Spinal cord (tissue), 9 donors: ENCODE measurements at regions not wholly inside any gene's neighbourhood (a gene's known extent, or its start where the extent isn't known, plus 50 kb on each side); places are given as distances from the start of the nearest gene placed in this dataset.

Experiments used
- DNase-seq, 6 donors: peaks; one replicate each; pipeline versions ENCODE4 v3.0.0 to v3.0.0-alpha.2; 2013 to 2015; ENCODE audit warnings: low spot score in 6 of 6, low read depth in 4 of 6
- H3K27ac ChIP-seq: one replicate; pipeline ENCODE4 v1.5.1; 2013; ENCODE audit warnings: low read depth, low read length, control low read depth
- H3K27me3 ChIP-seq: one replicate; pipeline ENCODE4 v1.6.1; 2013; ENCODE audit warnings: low read length; ENCODE audit not compliant: control insufficient read depth, insufficient read depth
- H3K36me3 ChIP-seq: one replicate; pipeline ENCODE4 v1.6.1; 2013; ENCODE audit warnings: low read length; ENCODE audit not compliant: control insufficient read depth, insufficient read depth
- H3K4me1 ChIP-seq: one replicate; pipeline ENCODE4 v1.6.1; 2013; ENCODE audit warnings: low read length; ENCODE audit not compliant: control insufficient read depth, insufficient read depth
- H3K4me3 ChIP-seq: one replicate; pipeline ENCODE4 v1.5.1; 2013; ENCODE audit warnings: low read depth, low read length, control low read depth
- H3K9me3 ChIP-seq: one replicate; pipeline ENCODE4 v1.6.1; 2013; ENCODE audit warnings: low read length; ENCODE audit not compliant: control insufficient read depth, insufficient read depth
- WGBS: methylation state at CpG from one replicate; pipeline ENCODE4 v1.1.5; 2013; ENCODE audit warnings: missing lambda C conversion rate; ENCODE audit not compliant: insufficient coverage; 5-methylcytosine and 5-hydroxymethylcytosine counted together
- donor health status: healthy.

DNA sequence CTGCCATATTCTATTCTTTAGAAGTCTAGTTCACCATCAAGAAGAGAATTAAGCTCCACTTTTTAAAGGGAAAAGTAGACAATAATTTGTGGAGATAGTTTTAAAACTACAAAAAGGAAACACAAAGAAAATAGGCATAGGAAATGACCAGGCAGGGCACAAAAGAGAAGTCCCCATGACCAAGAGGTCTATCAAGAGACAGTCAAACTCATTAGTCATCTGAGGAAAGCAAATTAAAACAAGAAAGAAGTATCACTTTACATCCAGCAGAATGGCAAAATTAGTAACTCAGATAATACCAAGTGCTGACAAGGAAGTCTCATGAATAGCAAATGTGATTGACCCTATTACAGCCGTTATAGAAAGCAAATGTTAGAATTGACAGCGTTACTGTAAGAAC is 243.7 kb upstream of the SNX7 start:
- WGBS, result no CpG with 5 or more reads among the region's 2 CpGs
- H3K36me3 ChIP-seq, result no peaks in the 10 kb centered on the region
- no peak for DNase-seq

DNA sequence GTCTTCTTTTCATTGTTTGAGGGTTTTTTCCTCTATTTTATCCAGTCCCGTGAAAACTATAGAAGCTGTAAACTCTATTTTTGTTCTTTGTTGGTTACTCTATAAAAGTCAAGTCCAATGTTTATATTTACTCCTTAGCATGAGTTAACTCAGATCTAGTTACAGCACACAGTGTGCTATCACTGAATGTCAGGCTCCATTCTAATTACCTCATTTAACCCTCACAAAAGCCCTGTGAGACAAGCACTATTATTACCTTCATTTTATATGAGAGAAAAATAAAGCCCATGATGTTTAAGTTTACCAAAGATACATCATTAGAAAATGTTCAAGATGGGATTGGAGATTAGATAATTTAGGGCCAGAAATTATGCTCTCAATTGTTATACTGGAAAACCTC is 251.4 kb upstream of the SNX7 start:
- WGBS, result no CpG with 5 or more reads among the region's 1 CpG
- no peaks in the 10 kb centered on the region for H3K36me3 ChIP-seq

More for the DNA sequence above, 243.7 kb upstream of the SNX7 start:
- no peaks in the 10 kb centered on the region for H3K4me1 ChIP-seq
- no peaks in the 10 kb centered on the region for H3K9me3 ChIP-seq
- H3K27ac ChIP-seq, result no peak overlapping the region
- no peaks in the 10 kb centered on the region for H3K27me3 ChIP-seq
- H3K4me3 ChIP-seq, result no peak overlapping the region

DNA sequence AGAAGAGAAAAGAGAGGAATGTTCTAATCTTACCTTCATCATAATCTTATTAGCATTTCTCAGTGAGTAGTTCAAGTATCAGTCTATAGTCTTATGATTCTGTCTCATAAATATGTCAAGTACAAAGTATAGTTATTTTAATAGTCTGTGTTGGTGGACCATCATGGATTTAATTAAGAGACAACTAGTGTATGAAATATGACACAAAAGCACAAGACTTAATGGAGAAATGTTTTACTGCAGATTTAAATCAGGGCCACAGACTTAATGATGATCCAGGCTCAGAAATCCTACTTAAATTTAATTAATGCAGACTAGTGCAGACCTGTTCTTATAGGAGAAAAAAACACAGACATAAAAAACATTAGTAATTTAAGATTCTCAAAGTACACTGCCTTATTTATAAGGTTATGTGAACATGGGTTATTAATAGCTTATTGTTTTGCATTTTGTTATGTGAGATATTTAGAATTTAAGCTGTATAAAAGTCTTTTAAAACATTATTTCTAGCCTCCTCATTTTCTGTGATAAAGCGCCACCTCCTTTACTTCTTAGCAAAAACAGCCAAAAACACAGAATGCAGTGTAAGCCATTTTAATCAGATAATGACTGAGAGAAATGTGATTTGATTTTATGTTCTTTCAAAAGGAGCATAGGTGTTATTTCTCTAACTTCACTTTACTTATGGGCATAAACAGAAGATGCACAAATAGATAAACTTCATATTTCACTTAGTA is 255.0 kb upstream of the SNX7 start:
- DNase-seq, result peak in 1 of 6 donors; percentile 34
- Histone ChIP-seq H3K27me3 (no peaks in the 10 kb centered on the region), H3K4me1 (no peaks in the 10 kb centered on the region), H3K27ac (no peak overlapping the region), H3K36me3 (no peaks in the 10 kb centered on the region), H3K9me3 (no peaks in the 10 kb centered on the region), H3K4me3 (no peak overlapping the region)
- no CpG with 5 or more reads among the region's 1 CpG for WGBS

More for the DNA sequence above, 251.4 kb upstream of the SNX7 start:
- Histone ChIP-seq H3K4me3 (no peak overlapping the region), H3K4me1 (no peaks in the 10 kb centered on the region), H3K27ac (no peak overlapping the region), H3K9me3 (no peaks in the 10 kb centered on the region), H3K27me3 (no peaks in the 10 kb centered on the region)
- DNase-seq, result no peak

DNA sequence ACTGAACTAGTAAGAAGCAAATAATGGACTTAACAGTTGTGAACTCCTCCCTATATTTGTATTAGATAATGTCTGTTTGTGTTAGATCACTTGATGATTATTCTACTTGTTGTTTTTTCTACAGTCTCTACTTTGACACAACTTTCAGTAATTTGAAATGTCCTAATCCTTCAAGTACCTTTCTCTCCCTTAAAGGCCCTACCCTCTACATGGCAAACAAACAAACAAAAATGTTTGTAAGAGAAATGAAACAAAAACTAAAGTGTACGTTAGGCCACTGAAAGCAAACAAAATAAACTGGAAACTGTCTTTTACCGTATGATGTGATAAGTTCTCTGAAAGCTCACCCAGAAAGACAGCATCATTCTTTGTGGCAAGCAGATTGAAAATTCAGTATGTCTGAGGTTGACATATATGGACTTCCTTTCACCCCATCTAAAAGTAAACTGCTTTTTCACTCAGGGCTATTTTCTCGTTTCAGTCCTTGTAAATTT is 255.9 kb upstream of the SNX7 start:
- Histone ChIP-seq H3K36me3 (no peaks in the 10 kb centered on the region), H3K27ac (peak overlapping the region; percentile 63), H3K9me3 (no peaks in the 10 kb centered on the region), H3K27me3 (no peaks in the 10 kb centered on the region), H3K4me1 (no peaks in the 10 kb centered on the region), H3K4me3 (no peak overlapping the region)
- DNase-seq, result no peak
- no CpG with 5 or more reads among the region's 3 CpGs for WGBS

DNA sequence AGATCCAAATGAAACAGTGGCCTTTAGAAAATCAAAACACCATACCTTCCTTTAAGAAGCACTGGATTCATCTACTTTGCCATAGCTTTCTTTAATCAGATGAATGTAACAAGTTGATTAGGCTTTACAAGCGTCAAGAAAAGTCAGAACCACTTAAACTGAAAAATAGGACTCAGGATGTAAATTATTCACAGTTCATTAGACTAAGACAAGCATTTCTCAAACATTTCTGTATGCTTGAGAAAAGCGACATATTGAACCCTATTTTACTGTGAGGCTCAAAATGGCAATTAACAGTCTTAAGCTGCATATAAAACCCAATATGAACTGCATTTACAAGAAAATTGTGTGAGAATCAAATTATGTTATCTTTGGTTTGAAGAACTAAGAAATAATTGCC is 256.7 kb upstream of the SNX7 start:
- DNase-seq, result peak in 1 of 6 donors; percentile 61
- Histone ChIP-seq H3K27ac (peak overlapping the region; percentile 63), H3K36me3 (no peaks in the 10 kb centered on the region), H3K27me3 (no peaks in the 10 kb centered on the region), H3K9me3 (no peaks in the 10 kb centered on the region), H3K4me3 (no peak overlapping the region), H3K4me1 (no peaks in the 10 kb centered on the region)
- no CpG with 5 or more reads among the region's 2 CpGs for WGBS

DNA sequence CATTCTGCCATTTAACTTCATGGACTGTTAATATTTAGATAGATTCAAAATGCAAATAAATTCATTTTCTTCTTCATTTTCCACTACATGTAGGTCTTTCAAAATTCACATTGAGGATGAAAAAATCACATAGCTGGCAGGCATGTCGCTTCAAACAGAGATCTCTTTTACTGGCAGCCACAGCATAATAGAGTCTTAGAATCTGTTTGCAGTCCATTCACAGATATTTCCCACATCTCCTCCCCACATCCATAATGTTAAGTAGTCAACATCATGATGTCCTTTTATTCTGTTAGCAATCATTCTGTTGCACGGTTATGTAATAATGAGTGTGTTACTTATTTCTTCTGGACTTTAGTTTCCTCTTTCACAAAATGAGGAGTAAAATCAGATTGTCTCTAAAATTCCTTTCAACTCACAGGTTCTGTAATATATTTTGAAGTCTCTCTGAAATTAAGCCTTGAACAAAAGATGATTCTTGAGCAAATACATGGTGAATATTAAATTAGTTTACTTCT is 257.5 kb upstream of the SNX7 start:
- Histone ChIP-seq H3K27ac (peak overlapping the region; percentile 63), H3K4me1 (no peaks in the 10 kb centered on the region), H3K4me3 (no peak overlapping the region), H3K36me3 (no peaks in the 10 kb centered on the region), H3K9me3 (no peaks in the 10 kb centered on the region), H3K27me3 (no peaks in the 10 kb centered on the region)
- peak in 1 of 6 donors; percentile 47 for DNase-seq
- WGBS, result 33% methylated on average over 1 of the region's 2 CpGs

DNA sequence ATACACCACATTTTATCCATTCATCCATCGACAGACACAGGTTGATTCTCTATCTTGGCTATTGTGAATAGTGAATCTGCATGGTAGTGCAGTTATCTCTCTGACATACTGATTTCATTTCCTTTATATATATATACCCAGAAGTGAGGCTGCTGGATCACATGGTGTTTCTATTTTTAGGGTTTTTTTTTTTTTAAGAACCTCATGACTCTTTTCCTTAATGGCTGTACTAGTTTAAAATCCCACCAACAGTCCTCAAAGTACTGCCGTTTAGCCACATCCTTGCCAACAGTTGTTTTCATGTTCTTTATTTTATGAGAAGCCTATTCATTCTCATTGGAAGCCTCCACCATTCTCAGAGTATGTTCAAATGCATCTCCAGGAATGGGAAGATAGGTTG is 258.7 kb upstream of the SNX7 start:
- H3K4me3 ChIP-seq, result no peak overlapping the region
- H3K27me3 ChIP-seq, result no peaks in the 10 kb centered on the region
- DNase-seq, result no peak
- no CpG with 5 or more reads among the region's 2 CpGs for WGBS
- H3K9me3 ChIP-seq, result no peaks in the 10 kb centered on the region
- H3K4me1 ChIP-seq, result no peaks in the 10 kb centered on the region
- H3K36me3 ChIP-seq, result no peaks in the 10 kb centered on the region
- H3K27ac ChIP-seq, result no peak overlapping the region

DNA sequence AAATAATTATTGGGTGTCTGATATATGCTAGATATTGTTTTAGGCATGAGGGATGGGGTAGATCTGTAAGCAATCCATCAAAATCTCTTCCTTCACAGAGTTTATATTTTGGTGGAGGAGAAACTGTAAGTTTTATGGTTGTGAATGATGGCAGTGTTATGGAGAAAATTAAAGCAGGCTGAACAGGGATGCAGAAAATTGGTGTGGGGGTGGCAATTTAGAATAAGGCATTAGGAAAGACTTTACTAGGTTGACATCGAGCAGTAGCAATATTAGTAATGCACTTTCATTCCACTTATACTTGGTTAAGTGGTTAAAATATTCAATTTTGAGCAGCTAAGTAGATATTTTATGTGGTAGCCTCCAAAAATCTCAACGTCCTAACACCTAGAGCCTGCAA is 261.1 kb upstream of the SNX7 start:
- no CpG with 5 or more reads among the region's 2 CpGs for WGBS

DNA sequence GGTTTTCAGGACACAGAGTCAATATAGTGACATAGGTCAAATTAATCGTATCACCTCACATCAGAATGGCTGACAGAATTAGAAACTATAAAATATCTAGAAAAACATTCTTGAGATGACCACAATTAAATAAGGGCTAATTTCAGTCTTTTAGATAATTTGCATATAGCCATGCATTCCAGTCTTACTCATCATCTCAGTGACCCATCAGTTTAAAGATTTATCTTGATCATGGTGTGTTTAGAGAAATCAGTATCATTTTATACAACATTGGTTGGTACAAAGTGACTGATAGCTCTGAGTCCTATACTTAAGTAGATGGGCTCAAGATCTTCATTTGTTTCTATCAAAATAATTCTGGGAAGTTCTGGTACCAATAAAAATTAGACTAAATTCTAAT is 262.3 kb upstream of the SNX7 start:
- H3K4me1 ChIP-seq, result no peaks in the 10 kb centered on the region
- no peak overlapping the region for H3K4me3 ChIP-seq
- H3K27me3 ChIP-seq, result no peaks in the 10 kb centered on the region
- no peaks in the 10 kb centered on the region for H3K9me3 ChIP-seq
- H3K27ac ChIP-seq, result no peak overlapping the region
- no peak for DNase-seq
- whole genome bisulfite sequencing, result no CpG with 5 or more reads among the region's 1 CpG
- H3K36me3 ChIP-seq, result no peaks in the 10 kb centered on the region

More for the DNA sequence above, 261.1 kb upstream of the SNX7 start:
- no peak for DNase-seq
- Histone ChIP-seq H3K36me3 (no peaks in the 10 kb centered on the region), H3K4me1 (no peaks in the 10 kb centered on the region), H3K9me3 (no peaks in the 10 kb centered on the region), H3K4me3 (no peak overlapping the region), H3K27ac (no peak overlapping the region), H3K27me3 (no peaks in the 10 kb centered on the region)

DNA sequence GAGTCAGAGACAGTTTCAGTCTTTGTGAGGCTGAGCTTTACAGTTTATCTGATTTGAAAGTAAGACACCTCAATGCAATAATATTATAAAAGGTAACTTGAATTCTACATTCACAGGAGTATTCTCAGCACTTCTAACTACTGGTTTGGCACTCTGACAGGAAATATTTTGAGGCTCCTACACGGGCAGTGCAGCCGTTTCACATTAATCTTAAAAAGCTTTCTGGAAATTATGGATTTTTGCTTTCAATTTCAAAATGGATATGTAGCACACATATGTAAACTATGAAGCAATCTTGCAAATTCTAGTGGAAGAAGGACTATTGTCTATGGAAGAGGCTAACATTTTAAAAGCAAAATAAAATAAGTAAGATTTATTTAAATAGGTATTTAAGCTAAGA is 262.9 kb upstream of the SNX7 start:
- 85% methylated on average over 2 of the region's 2 CpGs for WGBS
- H3K36me3 ChIP-seq, result no peaks in the 10 kb centered on the region

More for the DNA sequence above, 262.9 kb upstream of the SNX7 start:
- H3K4me3 ChIP-seq, result no peak overlapping the region
- no peak for DNase-seq
- no peaks in the 10 kb centered on the region for H3K27me3 ChIP-seq
- H3K9me3 ChIP-seq, result no peaks in the 10 kb centered on the region
- H3K4me1 ChIP-seq, result no peaks in the 10 kb centered on the region
- H3K27ac ChIP-seq, result no peak overlapping the region
